Left cardiac atrium (tissue), 4 donors: ENCODE measurements at regions not wholly inside any gene's neighbourhood (a gene's known extent, or its start where the extent isn't known, plus 50 kb on each side); places are given as distances from the start of the nearest gene placed in this dataset.

ENCODE experiments used
- ATAC-seq, 2 donors: fragments of 200-7000 bp; cut with Tn5 transposase; one replicate each; pipeline ENCODE4 v1.9.1; 2020; ENCODE audit warnings: mild to moderate bottlenecking in 2 of 2, moderate library complexity in 2 of 2
- DNase-seq: peaks from one replicate; pipeline ENCODE4 v3.0.0-alpha.2; 2020
- intact Hi-C, 2 donors: fragments of 100-400 bp; cut with DNase I; formaldehyde crosslinking; loops; one replicate each; pipeline versions ENCODE4 v1.14.1 to v1.15.1; 2022 to 2023
- donor health status: DM: no; HTN: yes; CAD: no.
- donor health status: DM: no; HTN: yes; CAD: no; lungs with severe emphysema.
- donor health status: DM: yes; HTN: yes; CAD: no.
- donor health status: Dilated cardiomyopathy.

DNA sequence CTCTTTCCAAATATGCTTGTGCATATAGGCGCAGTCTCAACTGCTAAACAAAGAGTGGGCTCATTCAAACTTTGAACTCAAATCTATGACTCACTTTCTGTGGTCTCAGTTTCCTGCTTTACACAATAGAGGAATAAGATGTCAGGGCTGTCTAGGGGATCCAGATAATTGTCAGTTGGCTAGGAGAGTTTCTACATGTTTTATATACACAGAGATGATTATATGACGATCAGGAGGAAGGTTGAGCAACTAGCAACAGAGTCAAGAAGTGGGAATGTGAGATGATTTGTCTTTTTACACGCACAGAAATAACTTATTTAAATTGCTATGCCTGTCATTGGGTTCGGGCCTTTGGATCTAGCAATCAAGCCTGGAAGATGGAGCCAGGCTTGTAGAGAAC lies 299.4 kb upstream of the LYPLAL1 start:
- intact Hi-C loops, result no loop called here
- no peak for ATAC-seq

DNA sequence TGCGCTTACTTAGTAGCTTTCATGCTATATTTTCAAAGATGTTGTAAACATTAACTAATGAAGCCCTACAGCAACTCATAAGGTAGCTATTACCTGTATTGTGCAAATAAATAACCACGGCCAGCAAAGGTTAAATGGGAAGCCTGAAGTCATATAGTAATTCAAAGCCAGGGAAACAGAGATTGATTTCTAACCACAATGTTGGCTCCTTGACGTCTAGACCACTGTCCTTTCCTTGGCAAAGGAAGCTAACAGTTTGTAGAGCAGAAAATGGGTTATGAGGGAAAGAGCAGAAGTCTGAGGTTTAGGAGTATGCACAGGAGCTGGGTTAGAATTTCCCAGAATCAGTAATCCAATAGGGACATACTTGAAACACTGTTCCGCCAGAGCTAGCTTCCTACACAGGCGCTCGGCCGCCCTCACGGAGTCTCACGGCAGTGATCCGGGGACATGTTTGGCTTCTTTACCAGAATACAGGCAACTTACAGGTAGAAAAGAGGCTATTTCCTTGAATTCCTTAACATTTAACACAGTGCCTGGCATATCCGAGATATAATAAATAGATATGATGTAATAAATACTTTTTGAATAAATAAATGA lies 298.8 kb upstream of the LYPLAL1 start:
- intact Hi-C loops, result no loop called here
- ATAC-seq, result no peak

More for the DNA sequence above, 299.4 kb upstream of the LYPLAL1 start:
- DNase-seq, result no peak

DNA sequence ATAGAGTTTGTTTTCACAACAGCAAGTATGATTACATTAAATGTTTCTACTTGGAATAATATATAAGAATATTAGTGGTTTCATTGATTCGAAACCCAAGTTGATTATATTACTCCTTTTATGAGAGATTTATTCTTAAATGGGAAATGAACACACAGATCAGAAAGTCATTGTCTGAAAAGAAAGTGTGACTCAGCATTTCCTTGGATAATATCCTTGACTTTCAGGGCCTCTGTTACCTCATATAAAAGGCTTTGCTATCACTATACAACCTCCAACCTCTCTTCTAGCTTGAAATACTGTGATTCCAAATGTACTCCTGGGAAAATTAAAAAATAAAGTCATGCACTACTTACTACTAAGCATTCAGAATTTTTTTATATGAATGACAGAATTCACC lies 295.3 kb upstream of the LYPLAL1 start:
- ATAC-seq (no peak), DNase-seq (no peak)
- intact Hi-C loops, result no loop called here

More for the DNA sequence above, 298.8 kb upstream of the LYPLAL1 start:
- no peak for DNase-seq

DNA sequence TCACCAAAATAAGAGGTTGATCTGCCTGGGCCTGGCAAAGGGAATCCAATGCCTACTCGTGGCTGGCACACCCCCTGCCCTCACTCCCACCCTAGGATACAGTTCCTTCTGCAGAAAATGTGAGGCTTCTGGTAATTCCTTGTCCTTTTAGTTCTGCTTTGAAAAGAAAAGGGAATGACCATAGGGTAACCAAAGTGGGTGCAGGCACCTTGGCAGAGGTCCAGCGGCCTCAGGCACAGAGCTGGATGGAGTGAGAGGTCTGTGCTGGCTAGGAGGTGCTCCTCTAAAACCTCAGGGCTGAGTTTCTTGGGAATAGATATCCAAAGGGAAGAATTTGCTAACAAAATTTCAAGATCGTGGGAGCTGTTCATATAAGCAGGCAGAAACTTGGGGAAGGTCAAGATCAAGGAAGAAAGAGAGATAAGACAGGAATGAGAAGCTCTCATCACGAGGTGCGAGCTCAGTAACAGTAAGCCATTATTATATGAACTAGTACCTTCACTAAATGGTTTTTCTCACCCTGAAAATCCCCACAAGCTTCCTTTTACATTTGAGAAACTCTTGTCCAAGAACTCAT lies 293.1 kb upstream of the LYPLAL1 start:
- DNase-seq (no peak), ATAC-seq (no peak)
- intact Hi-C loops, result no loop called here

DNA sequence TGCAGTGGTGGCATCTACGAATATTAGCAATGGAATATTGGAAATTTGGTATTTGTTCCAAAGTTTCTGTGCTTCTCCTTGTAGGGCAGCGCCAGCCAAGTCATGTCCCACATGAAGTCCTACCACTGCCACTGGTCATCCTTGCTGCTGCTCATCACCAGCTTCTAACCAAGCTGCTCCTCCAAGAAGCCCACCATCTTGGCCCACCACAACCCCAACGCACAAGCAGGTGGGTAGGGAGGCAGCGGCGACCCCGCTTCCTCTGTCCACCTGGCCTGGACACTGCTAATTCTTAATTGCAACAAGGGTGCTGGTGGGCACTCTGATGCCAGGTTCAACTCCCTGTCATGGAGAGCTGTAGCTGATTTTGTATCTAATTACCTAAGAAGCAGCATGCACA lies 291.2 kb upstream of the LYPLAL1 start:
- intact Hi-C loops, result no loop called here
- no peak for ATAC-seq
- DNase-seq, result no peak

DNA sequence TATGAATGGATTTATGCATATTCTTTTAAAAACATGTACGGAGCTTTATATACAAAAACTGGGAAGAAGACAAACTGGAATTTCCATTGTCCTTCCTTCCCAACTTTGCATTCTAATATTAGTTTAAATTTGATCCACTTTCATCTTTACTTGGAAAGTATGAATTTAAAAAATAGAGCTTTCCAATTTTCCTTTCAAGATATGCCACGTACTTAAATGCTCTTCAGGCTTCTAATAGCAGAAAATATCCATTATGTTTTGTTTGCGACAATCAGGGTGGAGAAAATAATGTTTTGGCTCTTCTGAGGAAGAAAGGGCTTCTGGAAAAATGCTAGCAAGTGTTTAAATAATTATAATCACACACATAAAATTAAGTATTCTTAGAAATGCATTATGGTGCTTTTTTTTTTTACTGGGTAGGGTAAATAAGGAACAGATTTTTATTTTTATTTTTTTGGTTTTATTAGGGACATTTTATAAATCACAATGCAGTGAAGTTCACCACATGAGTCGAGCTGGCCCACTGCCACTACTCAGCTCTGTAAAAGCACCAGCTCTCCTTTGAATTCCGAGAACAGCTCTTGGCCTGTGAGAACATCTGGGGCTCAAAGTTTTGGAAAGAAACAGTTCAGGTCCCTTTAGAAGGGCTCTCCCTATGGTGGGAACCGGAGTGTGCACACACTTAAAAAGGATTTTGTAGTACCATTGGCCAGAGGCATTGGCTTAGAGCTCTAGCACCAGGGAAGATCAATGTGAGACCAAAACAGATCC lies 287.4 kb upstream of the LYPLAL1 start:
- ATAC-seq (peak in 1 of 2 donors; percentile 46), DNase-seq (peak; percentile 49)
- intact Hi-C loops, result no loop called here

DNA sequence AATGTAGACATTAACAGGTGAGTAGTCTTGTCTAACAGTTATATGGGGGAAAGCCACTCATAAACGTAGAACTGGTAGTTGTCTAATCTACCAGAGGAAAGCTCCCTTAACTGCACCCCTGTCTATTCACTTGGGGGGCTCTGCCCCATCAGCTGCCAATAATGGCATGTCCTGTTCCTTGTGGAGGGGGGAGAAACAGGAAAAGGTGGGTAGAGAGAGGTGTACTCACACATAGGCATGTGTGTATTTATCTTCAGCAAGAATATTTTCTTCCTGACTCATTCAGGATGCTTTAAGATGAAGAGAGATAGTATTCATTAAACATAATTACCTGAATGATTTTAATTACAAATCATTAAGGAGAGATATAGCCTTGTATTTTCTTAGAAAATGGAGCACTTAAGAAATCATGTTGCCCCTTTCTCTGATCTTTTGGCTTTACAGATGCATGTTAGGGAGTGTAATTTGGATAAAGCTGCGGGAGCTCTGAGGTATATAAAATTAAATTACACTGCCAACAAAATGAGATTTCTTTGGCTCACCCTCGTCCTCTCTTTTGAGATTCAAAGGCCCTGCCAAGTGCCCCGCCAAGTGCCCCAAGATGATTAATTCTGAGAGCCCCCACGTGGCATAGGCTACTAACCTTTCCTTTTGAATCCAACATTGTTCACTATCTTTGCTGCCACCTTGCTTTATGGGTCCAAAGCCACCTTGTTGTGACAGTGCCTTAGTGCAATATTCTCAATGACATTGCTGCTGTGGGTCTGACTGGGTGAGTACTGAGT lies 286.3 kb upstream of the LYPLAL1 start:
- DNase-seq (no peak), ATAC-seq (no peak)
- intact Hi-C loops, result no loop called here

DNA sequence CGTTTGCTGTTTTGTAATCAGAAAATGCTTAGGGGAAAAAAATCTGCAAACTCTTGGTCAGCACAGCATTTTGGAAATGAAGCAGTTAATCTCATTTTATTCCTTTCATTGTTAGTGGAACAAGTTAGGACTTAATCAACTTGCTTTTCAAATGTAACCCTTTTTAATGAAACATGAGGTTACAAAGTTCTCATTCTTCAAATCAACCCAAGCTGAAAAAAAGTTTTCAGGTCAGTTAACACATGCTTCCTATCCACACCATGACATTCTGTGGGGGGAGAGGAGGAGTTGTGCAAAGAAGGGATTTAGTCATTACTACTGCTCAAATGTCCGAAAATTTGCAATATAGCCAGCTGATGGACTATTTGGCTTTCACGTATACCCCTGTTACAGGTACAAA lies 283.2 kb upstream of the LYPLAL1 start:
- ATAC-seq, result no peak
- intact Hi-C loops, result no loop called here
- DNase-seq, result no peak

DNA sequence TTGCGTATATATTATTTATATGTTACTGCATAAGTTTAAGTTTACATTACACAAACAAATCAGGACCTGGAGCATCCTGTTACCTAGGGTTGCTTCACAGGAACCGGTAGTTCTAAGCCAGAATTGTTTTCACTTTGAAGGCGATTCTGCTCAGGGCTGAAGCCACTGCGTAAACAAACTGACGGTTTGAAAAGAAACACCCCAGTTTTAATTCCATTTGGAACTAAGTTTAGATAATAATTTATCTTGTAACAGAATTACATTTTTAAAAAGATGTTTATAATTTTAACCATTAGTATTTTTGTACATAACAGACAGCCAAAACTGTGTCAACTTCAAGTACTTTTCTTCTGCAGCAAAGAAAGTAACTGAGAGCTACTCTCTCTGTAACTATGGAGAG lies 282.1 kb upstream of the LYPLAL1 start:
- intact Hi-C loops, result no loop called here
- no peak for DNase-seq
- ATAC-seq, result no peak

DNA sequence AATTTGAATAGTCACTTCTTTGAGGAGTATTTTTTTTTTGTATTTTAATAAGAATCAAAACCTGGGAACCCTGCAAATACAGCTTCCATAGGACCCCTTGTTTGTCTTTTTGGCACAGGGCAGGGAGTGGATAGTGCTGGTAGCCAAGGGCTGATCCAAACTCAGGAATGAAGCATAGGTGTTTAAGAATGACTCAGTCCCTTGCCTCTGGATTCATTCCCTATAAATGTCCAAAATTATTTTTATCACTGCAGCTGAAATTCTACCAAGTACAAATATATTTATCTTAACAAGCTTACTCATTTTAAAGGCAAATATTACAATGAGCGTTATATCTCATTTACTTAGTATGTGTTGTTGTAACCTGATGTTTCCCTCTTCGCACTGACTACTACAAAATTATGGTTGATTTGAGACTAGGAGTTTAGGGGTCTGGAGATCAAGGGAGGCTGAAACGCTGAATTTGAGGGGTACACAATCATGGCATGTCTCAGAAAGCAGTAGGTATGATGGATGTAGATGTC lies 278.6 kb upstream of the LYPLAL1 start:
- ATAC-seq, result peak in 1 of 2 donors; percentile 54
- intact Hi-C loops, result no loop called here
- DNase-seq, result no peak

DNA sequence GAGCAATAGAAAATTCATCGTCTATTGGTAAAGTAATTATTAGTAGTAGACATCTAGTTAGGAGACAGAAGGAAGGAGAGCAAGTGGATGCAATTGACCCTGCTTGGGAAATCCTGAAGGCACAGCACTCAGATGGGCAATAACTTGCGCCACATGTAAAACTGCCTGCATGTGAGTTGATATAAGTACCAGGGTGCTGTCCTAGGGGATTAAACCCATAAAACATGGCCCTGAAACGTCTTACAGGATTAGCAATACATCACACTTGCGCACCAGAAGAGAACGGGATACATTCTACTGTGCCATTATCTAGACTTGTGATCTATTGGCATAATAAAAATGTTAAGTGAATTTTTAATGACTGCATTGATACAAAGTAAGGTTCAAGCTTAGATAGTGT lies 277.5 kb upstream of the LYPLAL1 start:
- intact Hi-C loops, result no loop called here
- DNase-seq (no peak), ATAC-seq (no peak)

DNA sequence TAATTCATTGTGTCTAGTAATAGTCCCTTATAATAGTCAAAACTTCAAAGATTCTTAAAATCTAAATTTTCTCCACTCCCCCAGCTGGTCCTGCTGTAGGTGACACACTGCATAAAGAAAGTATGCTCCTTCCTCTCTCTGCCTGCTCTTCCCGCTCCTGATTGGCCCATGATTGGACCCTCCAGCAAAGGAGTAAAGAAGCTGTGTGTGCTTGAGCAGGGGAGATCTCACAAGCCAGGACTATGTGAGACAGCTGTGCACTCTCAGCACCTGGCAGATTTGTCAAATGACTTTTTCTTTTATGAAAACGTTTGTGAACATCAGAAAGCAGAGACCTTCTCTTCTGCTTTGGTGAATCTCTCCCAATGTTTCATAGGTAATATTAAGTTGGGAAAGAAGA lies 274.8 kb upstream of the LYPLAL1 start:
- ATAC-seq (no peak), DNase-seq (no peak)
- intact Hi-C loops, result no loop called here

DNA sequence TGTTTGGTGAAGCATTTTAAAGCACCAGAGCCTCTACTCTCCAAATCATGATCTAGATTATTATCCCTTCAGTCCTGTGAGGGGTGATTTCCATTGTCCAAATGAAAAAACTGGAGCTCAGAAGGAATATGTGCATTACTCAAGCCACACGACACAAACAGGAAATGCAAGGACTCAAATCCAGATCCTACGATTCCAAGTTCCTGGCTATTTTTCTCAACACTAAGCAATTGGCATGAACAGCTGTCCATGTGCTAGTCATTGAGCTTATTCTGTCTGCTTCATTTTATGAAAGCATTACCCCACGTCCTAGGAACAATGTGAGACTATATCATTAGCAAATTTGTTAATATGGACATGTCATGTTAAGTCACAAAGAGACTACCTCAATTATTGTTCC lies 273.1 kb upstream of the LYPLAL1 start:
- DNase-seq, result no peak
- no peak for ATAC-seq
- intact Hi-C loops, result no loop called here

DNA sequence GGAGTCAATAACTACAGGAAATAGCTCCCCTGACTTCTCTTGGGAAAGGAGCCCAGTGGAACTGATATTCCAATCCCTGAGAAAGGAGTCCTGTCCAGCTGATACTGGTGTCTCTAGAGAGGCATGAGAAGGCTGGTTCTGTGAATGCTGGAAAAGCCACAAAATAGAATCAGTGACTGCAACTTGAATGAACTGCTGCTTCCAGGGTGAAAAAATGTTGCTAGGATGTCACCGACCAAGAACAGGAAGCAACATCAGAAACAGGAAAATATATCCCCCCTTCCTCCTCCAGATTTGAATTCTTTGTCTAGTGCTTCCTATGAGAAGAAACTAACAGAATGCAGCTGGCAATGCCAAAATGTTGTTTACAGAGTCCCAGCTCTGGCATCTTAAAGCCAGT lies 269.3 kb upstream of the LYPLAL1 start:
- intact Hi-C loops, result no loop called here
- ATAC-seq, result no peak

DNA sequence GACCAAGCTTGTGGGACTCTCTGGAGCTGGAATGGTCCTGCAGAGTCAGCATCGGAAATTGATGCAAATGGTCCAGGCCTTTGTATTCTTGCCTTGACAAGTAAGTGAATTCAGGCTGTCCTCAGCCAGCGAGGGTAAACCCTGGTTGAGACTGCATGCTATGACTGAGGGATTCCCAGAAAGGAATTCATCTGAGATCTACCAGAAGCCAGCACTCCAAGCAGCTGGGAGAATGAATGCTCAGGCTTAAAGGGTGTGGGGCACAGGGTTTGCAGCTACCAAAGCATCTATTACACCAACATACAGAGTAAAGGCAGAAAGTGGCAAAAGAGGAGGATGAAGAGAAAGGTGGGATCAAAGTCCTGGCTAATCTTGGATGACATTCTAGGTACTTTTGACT lies 257.0 kb upstream of the LYPLAL1 start:
- ATAC-seq (no peak), DNase-seq (no peak)
- intact Hi-C loops, result no loop called here

More for the DNA sequence above, 269.3 kb upstream of the LYPLAL1 start:
- no peak for DNase-seq

DNA sequence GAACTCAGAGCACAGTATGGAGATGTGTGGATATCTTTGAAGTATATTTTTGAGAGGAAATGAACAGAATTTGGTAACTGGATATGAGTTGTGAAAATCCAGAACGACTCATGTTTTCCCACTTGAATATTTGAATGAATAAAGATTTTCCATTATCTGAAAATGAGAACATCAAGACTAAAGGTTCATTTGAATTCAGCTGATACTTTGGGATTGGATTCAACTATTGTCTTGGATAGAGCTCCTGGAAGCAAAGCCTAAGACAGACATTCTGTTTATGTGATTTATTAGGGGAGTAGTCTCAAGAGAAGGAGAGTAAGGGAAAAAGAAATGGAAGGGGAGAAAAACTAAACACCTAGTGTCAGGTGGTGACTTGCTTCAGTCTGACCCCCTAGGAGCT lies 256.0 kb upstream of the LYPLAL1 start:
- ATAC-seq, result no peak
- no peak for DNase-seq
- intact Hi-C loops, result no loop called here

DNA sequence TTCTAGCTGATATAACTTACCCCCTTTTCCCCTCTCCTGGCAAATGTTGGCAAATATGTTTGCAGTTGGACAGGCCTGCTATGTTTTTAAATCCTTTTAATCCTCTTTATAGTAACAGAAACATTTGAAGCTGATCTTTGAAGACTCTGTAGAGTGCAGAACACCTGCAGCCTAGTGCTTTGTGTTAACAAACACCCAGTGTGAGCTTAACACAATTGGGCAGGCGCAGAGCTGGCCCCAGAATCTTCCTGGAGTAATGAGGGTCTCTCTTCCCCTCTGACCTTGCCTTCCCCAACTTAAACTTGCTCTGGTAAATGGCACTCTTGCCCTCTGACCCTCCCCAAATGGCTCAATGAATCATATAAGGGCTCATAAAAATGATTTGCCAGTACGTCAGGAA lies 247.9 kb upstream of the LYPLAL1 start:
- DNase-seq (no peak), ATAC-seq (no peak)
- intact Hi-C loops, result no loop called here

DNA sequence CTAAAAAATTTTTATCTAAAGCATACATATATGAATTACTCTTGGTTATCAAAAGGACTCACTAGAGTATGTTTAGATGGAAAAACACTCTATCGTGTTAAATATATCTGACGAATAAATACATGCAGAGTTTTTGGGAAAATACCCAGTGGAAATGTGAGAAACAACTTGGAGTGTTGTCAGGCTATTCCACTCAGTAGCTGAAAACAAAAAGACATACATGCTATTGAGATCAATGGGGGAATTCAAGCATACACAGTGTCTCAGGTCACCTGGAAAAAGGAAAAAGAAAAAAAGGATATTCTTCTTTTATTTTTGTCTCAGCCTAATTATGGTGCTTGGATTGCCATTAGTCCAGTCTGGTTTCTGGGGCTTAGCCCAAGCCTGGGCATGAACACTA lies 247.0 kb upstream of the LYPLAL1 start:
- ATAC-seq, result no peak
- intact Hi-C loops, result no loop called here
- DNase-seq, result no peak

DNA sequence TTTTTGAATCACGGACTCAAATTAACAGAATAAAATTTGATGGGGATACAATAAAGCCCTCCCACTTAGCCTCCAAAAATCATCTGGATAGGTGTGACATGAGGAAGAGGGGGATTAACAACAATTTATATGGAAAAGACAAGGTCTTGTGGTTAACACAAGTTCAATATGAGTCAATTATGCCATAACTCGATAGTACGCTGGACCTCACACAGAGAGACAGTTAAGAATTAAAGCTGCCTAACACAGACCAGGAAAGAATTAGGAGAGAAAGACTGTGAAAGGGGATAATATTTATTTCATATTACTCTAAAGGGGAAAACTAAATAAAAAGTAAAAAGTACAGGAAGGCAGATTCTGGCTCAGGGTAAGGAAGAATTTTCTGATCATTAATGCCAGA lies 243.7 kb upstream of the LYPLAL1 start:
- no peak for DNase-seq
- intact Hi-C loops, result no loop called here
- no peak for ATAC-seq
